ENCODE measurements at regions not wholly inside any gene's neighbourhood (a gene's known extent, or its start where the extent isn't known, plus 50 kb on each side); places are given as distances from the start of the nearest gene placed in this dataset.

GRCh38 chr2:239468491-239469105 is 67.8 kb upstream of the HDAC4 start:
- CTCF ChIA-PET, result no interaction called here
- no peaks in the 10 kb centered on the region for H3K9me3 Mint-ChIP-seq (ENCODE audit: low read depth, unreplicated experiment)
- no peak for DNase-seq
- no peak overlapping the region for H3K4me3 Mint-ChIP-seq (ENCODE audit: low read depth, unreplicated experiment)
- no peaks in the 10 kb centered on the region for H3K36me3 Mint-ChIP-seq (ENCODE audit: insufficient read depth, unreplicated experiment)
- H3K4me1 Mint-ChIP-seq (ENCODE audit: low read depth, unreplicated experiment), result no peaks in the 10 kb centered on the region
- intact Hi-C loops (cut with micrococcal nuclease; ENCODE audit: unreplicated experiment), result no loop called here
- peaks cover 31% of the 10 kb centered on the region for H3K27me3 Mint-ChIP-seq (ENCODE audit: unreplicated experiment)
- no peak for TF ChIP-seq CTCF (IDR thresholded peaks at IDR 0.05; ENCODE audit: unreplicated experiment)
- BruUV-seq (replicated peaks), result no TSS peak
- no peak overlapping the region for H3K27ac Mint-ChIP-seq (ENCODE audit: unreplicated experiment)

GRCh38 chr2:239467956-239468490 is 67.2 kb upstream of the HDAC4 start:
- no TSS peak for BruUV-seq (replicated peaks)

GRCh38 chr2:239467281-239467955 is 66.6 kb upstream of the HDAC4 start:
- Mint-ChIP-seq H3K36me3 (ENCODE audit: insufficient read depth, unreplicated experiment) (no peaks in the 10 kb centered on the region), H3K4me1 (ENCODE audit: low read depth, unreplicated experiment) (no peaks in the 10 kb centered on the region), H3K4me3 (ENCODE audit: low read depth, unreplicated experiment) (no peak overlapping the region), H3K27me3 (ENCODE audit: unreplicated experiment) (peaks cover 21% of the 10 kb centered on the region), H3K9me3 (ENCODE audit: low read depth, unreplicated experiment) (no peaks in the 10 kb centered on the region), H3K27ac (ENCODE audit: unreplicated experiment) (no peak overlapping the region)
- intact Hi-C loops (cut with micrococcal nuclease; ENCODE audit: unreplicated experiment), result no loop called here
- no TSS peak for BruUV-seq (replicated peaks)
- DNase-seq, result no peak
- CTCF ChIA-PET, result no interaction called here
- TF ChIP-seq CTCF (IDR thresholded peaks at IDR 0.05; ENCODE audit: unreplicated experiment), result no peak

More at GRCh38 chr2:239467956-239468490, 67.2 kb upstream of the HDAC4 start:
- no peak for DNase-seq
- no peak for TF ChIP-seq CTCF (IDR thresholded peaks at IDR 0.05; ENCODE audit: unreplicated experiment)
- peaks cover 25% of the 10 kb centered on the region for H3K27me3 Mint-ChIP-seq (ENCODE audit: unreplicated experiment)
- H3K4me3 Mint-ChIP-seq (ENCODE audit: low read depth, unreplicated experiment), result no peak overlapping the region
- no peaks in the 10 kb centered on the region for H3K4me1 Mint-ChIP-seq (ENCODE audit: low read depth, unreplicated experiment)
- intact Hi-C loops (cut with micrococcal nuclease; ENCODE audit: unreplicated experiment), result no loop called here
- H3K9me3 Mint-ChIP-seq (ENCODE audit: low read depth, unreplicated experiment), result no peaks in the 10 kb centered on the region
- CTCF ChIA-PET, result no interaction called here
- no peak overlapping the region for H3K27ac Mint-ChIP-seq (ENCODE audit: unreplicated experiment)
- no peaks in the 10 kb centered on the region for H3K36me3 Mint-ChIP-seq (ENCODE audit: insufficient read depth, unreplicated experiment)

- Mint-ChIP-seq H3K27me3 (ENCODE audit: unreplicated experiment) (peaks cover 21% of the 10 kb centered on the region), H3K9me3 (ENCODE audit: low read depth, unreplicated experiment) (no peaks in the 10 kb centered on the region), H3K36me3 (ENCODE audit: insufficient read depth, unreplicated experiment) (no peaks in the 10 kb centered on the region), H3K27ac (ENCODE audit: unreplicated experiment) (no peak overlapping the region), H3K4me3 (ENCODE audit: low read depth, unreplicated experiment) (no peak overlapping the region), H3K4me1 (ENCODE audit: low read depth, unreplicated experiment) (no peaks in the 10 kb centered on the region)
- no peak for DNase-seq
- no TSS peak for BruUV-seq (replicated peaks)
- CTCF ChIA-PET, result no interaction called here
- TF ChIP-seq CTCF (IDR thresholded peaks at IDR 0.05; ENCODE audit: unreplicated experiment), result no peak
- intact Hi-C loops (cut with micrococcal nuclease; ENCODE audit: unreplicated experiment), result no loop called here
Measured at GRCh38 chr2:239466755-239467271, 66.0 kb upstream of the HDAC4 start.
